Neural progenitor cell (in vitro differentiated cells): ENCODE measurements at regions not wholly inside any gene's neighbourhood (a gene's known extent, or its start where the extent isn't known, plus 50 kb on each side); places are given as distances from the start of the nearest gene placed in this dataset.

Source experiments
- DNase-seq: peaks from one replicate; pipeline ENCODE4 v3.0.0-alpha.2; 2016; ENCODE audit warnings: low spot score
- H2AFZ ChIP-seq: fragments of 200-600 bp; sonication (generic); replicated peaks from 2 replicates; pipeline ENCODE4 v1.6.1; 2016; ENCODE audit warnings: antibody characterized with exemption
- H3F3A ChIP-seq: fragments of 200-600 bp; sonication (generic); 2 replicates; pipeline ENCODE4 v1.6.1; 2016; ENCODE audit warnings: antibody characterized with exemption, low read depth
- H3K27ac ChIP-seq: fragments of 200-600 bp; sonication (generic); 2 replicates; pipeline ENCODE4 v1.5.1; 2016; ENCODE audit warnings: mild to moderate bottlenecking
- H3K27me3 ChIP-seq: fragments of 200-600 bp; sonication (generic); 2 replicates; pipeline ENCODE4 v1.6.1; 2016; ENCODE audit warnings: mild to moderate bottlenecking, moderate library complexity
- H3K36me3 ChIP-seq: fragments of 200-600 bp; sonication (generic); 2 replicates; pipeline ENCODE4 v1.5.1; 2016
- H3K4me1 ChIP-seq: fragments of 200-600 bp; sonication (generic); 2 replicates; pipeline ENCODE4 v1.6.1; 2016; ENCODE audit warnings: mixed run types
- H3K4me2 ChIP-seq: fragments of 200-600 bp; sonication (generic); 2 replicates; pipeline ENCODE4 v1.6.1; 2016
- H3K4me3 ChIP-seq: fragments of 200-600 bp; sonication (generic); 2 replicates; pipeline ENCODE4 v1.5.1; 2016
- H3K79me2 ChIP-seq: fragments of 200-600 bp; sonication (generic); 2 replicates; pipeline ENCODE4 v1.6.1; 2016; ENCODE audit warnings: low read depth
- H3K9ac ChIP-seq: fragments of 200-600 bp; sonication (generic); 2 replicates; pipeline ENCODE4 v1.6.1; 2016
- H3K9me3 ChIP-seq: fragments of 200-600 bp; sonication (generic); 2 replicates; pipeline ENCODE4 v1.5.1; 2016; ENCODE audit warnings: low read depth
- H4K20me1 ChIP-seq: fragments of 200-600 bp; sonication (generic); 2 replicates; pipeline ENCODE4 v1.6.1; 2016; ENCODE audit warnings: low read depth
- H3K27ac Mint-ChIP-seq: 3 replicates; pipeline ENCODE4 v1.8.0; 2021; ENCODE audit warnings: mixed read lengths
- H3K27me3 Mint-ChIP-seq: 2 replicates; pipeline ENCODE4 v1.8.0; 2022; ENCODE audit warnings: low read depth, mild to moderate bottlenecking, inconsistent platforms, moderate library complexity, mixed read lengths; ENCODE audit not compliant: insufficient read depth
- H3K36me3 Mint-ChIP-seq: 3 replicates; pipeline ENCODE4 v1.8.0; 2021; ENCODE audit warnings: mixed read lengths
- H3K4me1 Mint-ChIP-seq: 3 replicates; pipeline ENCODE4 v1.8.0; 2021; ENCODE audit warnings: mixed read lengths
- H3K4me3 Mint-ChIP-seq: 3 replicates; pipeline ENCODE4 v1.8.0; 2021; ENCODE audit warnings: mild to moderate bottlenecking, moderate library complexity, mixed read lengths
- H3K9me3 Mint-ChIP-seq: 3 replicates; pipeline ENCODE4 v1.8.0; 2020; ENCODE audit warnings: mixed read lengths
- CTCF ChIP-seq: fragments of 200-600 bp; sonication (generic); IDR thresholded peaks from 2 replicates; pipeline ENCODE4 v1.5.1; 2017; ENCODE audit warnings: antibody characterized with exemption, mild to moderate bottlenecking
- EZH2 ChIP-seq: fragments of 200-600 bp; sonication (generic); IDR thresholded peaks from 2 replicates; pipeline ENCODE4 v1.6.1; 2017; ENCODE audit warnings: antibody characterized with exemption, mild to moderate bottlenecking, moderate library complexity
- EZH2phosphoT487 ChIP-seq: fragments of 200-600 bp; sonication (generic); IDR thresholded peaks from 2 replicates; pipeline ENCODE4 v1.6.1; 2017; ENCODE audit warnings: antibody characterized with exemption

- H3K4me1 ChIP-seq: peaks cover 6% of the 10 kb centered on the region
- Mint-ChIP-seq H3K4me1 (peaks cover 11% of the 10 kb centered on the region), H3K27me3 (peaks cover 9% of the 10 kb centered on the region), H3K4me3 (no peak overlapping the region), H3K27ac (no peak overlapping the region), H3K9me3 (no peaks in the 10 kb centered on the region), H3K36me3 (no peaks in the 10 kb centered on the region)
- no peak overlapping the region for H3K27ac ChIP-seq
- H3K36me3 ChIP-seq: no peaks in the 10 kb centered on the region
- H3K27me3 ChIP-seq: no peaks in the 10 kb centered on the region
- no peak for TF ChIP-seq EZH2phosphoT487
- no peak for TF ChIP-seq CTCF
- no peak for TF ChIP-seq EZH2
- no peak overlapping the region for H3K4me2 ChIP-seq
- H3K9me3 ChIP-seq: no peaks in the 10 kb centered on the region
- DNase-seq: no peak
- no peak overlapping the region for H2AFZ ChIP-seq
- H3K4me3 ChIP-seq: no peak overlapping the region
- no peak overlapping the region for H3K9ac ChIP-seq
- no peaks in the 10 kb centered on the region for H3K79me2 ChIP-seq
- H3F3A ChIP-seq: no peaks in the 10 kb centered on the region
- no peaks in the 10 kb centered on the region for H4K20me1 ChIP-seq
Observed at GRCh38 chr11:128151780-128152179, 435.6 kb downstream of the ETS1 start.

- no peak overlapping the region for H2AFZ ChIP-seq
- no peak overlapping the region for H3K4me3 Mint-ChIP-seq
Observed at GRCh38 chr11:128151338-128151737, 436.0 kb downstream of the ETS1 start.

GRCh38 chr11:128148208-128148607, 439.1 kb downstream of the ETS1 start:
- Histone ChIP-seq H3K4me1 (no peaks in the 10 kb centered on the region), H4K20me1 (no peaks in the 10 kb centered on the region), H3K36me3 (no peaks in the 10 kb centered on the region), H2AFZ (no peak overlapping the region), H3K27ac (no peak overlapping the region), H3K79me2 (no peaks in the 10 kb centered on the region), H3F3A (no peaks in the 10 kb centered on the region), H3K9ac (no peak overlapping the region), H3K4me2 (no peak overlapping the region), H3K4me3 (no peak overlapping the region), H3K27me3 (no peaks in the 10 kb centered on the region), H3K9me3 (no peaks in the 10 kb centered on the region)
- no peaks in the 10 kb centered on the region for H3K9me3 Mint-ChIP-seq
- DNase-seq: no peak
- H3K27ac Mint-ChIP-seq: no peak overlapping the region
- no peak overlapping the region for H3K4me3 Mint-ChIP-seq
- no peaks in the 10 kb centered on the region for H3K36me3 Mint-ChIP-seq
- peaks cover 9% of the 10 kb centered on the region for H3K4me1 Mint-ChIP-seq
- peaks cover 13% of the 10 kb centered on the region for H3K27me3 Mint-ChIP-seq
- TF ChIP-seq EZH2 (no peak), CTCF (no peak), EZH2phosphoT487 (no peak)

More at GRCh38 chr11:128151338-128151737, 436.0 kb downstream of the ETS1 start:
- no peaks in the 10 kb centered on the region for H3K27me3 ChIP-seq
- H3K9ac ChIP-seq: no peak overlapping the region
- no peak overlapping the region for H3K27ac ChIP-seq
- H3K36me3 ChIP-seq: no peaks in the 10 kb centered on the region
- H3K9me3 Mint-ChIP-seq: no peaks in the 10 kb centered on the region
- H3K4me1 Mint-ChIP-seq: peaks cover 11% of the 10 kb centered on the region
- no peaks in the 10 kb centered on the region for H4K20me1 ChIP-seq
- H3K36me3 Mint-ChIP-seq: no peaks in the 10 kb centered on the region
- no peak for TF ChIP-seq EZH2
- TF ChIP-seq CTCF: no peak
- TF ChIP-seq EZH2phosphoT487: no peak
- no peak for DNase-seq
- H3K79me2 ChIP-seq: no peaks in the 10 kb centered on the region
- no peak overlapping the region for H3K4me2 ChIP-seq
- H3K9me3 ChIP-seq: no peaks in the 10 kb centered on the region
- no peaks in the 10 kb centered on the region for H3F3A ChIP-seq
- H3K27me3 Mint-ChIP-seq: peaks cover 9% of the 10 kb centered on the region
- no peak overlapping the region for H3K27ac Mint-ChIP-seq
- H3K4me1 ChIP-seq: peaks cover 6% of the 10 kb centered on the region
- no peak overlapping the region for H3K4me3 ChIP-seq
